ENCODE measurements at regions not wholly inside any gene's neighbourhood (a gene's known extent, or its start where the extent isn't known, plus 50 kb on each side); places are given as distances from the start of the nearest gene placed in this dataset.

- Histone ChIP-seq H3K9me3 (ENCODE audit: control insufficient read depth, insufficient read depth, low read depth, low read length) (no peaks in the 10 kb centered on the region), H3K36me3 (ENCODE audit: control insufficient read depth in 2 of 2, insufficient read depth in 1 of 2, low read length in 2 of 2) (no peaks in the 10 kb centered on the region), H3K4me1 (ENCODE audit: control insufficient read depth, insufficient read depth, low read length) (no peaks in the 10 kb centered on the region), H3K4me3 (ENCODE audit: low read depth, low read length) (no peak overlapping the region), H3K27ac (ENCODE audit: extremely low read depth, low read depth, low read length) (no peak overlapping the region)
- no peak for TF ChIP-seq ATF2 (tag by site-specific recombination; IDR thresholded peaks at IDR 0.05; ENCODE audit: low read depth)
- no peak for TF ChIP-seq ZSCAN23 (tag by site-specific recombination; IDR thresholded peaks at IDR 0.05)
- no peak for TF ChIP-seq SALL2 (tag by site-specific recombination; IDR thresholded peaks at IDR 0.05; ENCODE audit: borderline replicate concordance)
- TF ChIP-seq ZNF266 (tag by site-specific recombination; IDR thresholded peaks at IDR 0.05; ENCODE audit: low read depth): no peak
- no peak for TF ChIP-seq HOXD13 (CRISPR knock-in tag; IDR thresholded peaks at IDR 0.05; ENCODE audit: borderline replicate concordance)
- TF ChIP-seq ZNF391 (tag by site-specific recombination; IDR thresholded peaks at IDR 0.05; ENCODE audit: borderline replicate concordance, low read depth): no peak
- no peak for TF ChIP-seq ZNF366 (tag by site-specific recombination; conservative IDR thresholded peaks at IDR 0.05)
- no peak for TF ChIP-seq GLIS1 (tag by site-specific recombination; IDR thresholded peaks at IDR 0.05)
- no peak for TF ChIP-seq ZNF571 (tag by site-specific recombination; IDR thresholded peaks at IDR 0.05)
- TF ChIP-seq ZNF292 (tag by site-specific recombination; IDR thresholded peaks at IDR 0.05; ENCODE audit: borderline replicate concordance, low read depth): no peak
- TF ChIP-seq ZSCAN4 (tag by site-specific recombination; IDR thresholded peaks at IDR 0.05): no peak
- no peak for TF ChIP-seq ZNF792 (tag by site-specific recombination; IDR thresholded peaks at IDR 0.05)
- TF ChIP-seq BCL6B (tag by site-specific recombination; IDR thresholded peaks at IDR 0.05): no peak
- no peak for TF ChIP-seq EGR2 (tag by site-specific recombination; IDR thresholded peaks at IDR 0.05; ENCODE audit: low read depth)
- TF ChIP-seq ZNF350 (tag by site-specific recombination; IDR thresholded peaks at IDR 0.05): no peak
- POLR2A ChIA-PET: no interaction called here
- CTCF ChIA-PET: interaction anchor here (0.6 to 4.4 kb wide), 6 partner anchors 11 to 78 kb away, joined by 3 to 24 read pairs (median 6); no protein-coding TSS in a partner anchor
Measured at GRCh38 chr17:77037943-77038342, 102.8 kb upstream of the SEC14L1 start.

GRCh38 chr17:77038884-77039555, 101.7 kb upstream of the SEC14L1 start:
- Histone ChIP-seq H3K9me3 (ENCODE audit: control insufficient read depth, insufficient read depth, low read depth, low read length) (no peaks in the 10 kb centered on the region), H3K4me1 (ENCODE audit: control insufficient read depth, insufficient read depth, low read length) (no peaks in the 10 kb centered on the region), H3K4me3 (ENCODE audit: low read depth, low read length) (no peak overlapping the region), H3K36me3 (ENCODE audit: control insufficient read depth in 2 of 2, insufficient read depth in 1 of 2, low read length in 2 of 2) (no peaks in the 10 kb centered on the region), H3K27ac (ENCODE audit: extremely low read depth, low read depth, low read length) (no peak overlapping the region)
- ChIA-PET POLR2A (no interaction called here), CTCF (interaction anchor here (0.6 to 0.7 kb wide), 2 partner anchors 9 to 175 kb away, joined by 3 to 4 read pairs; no protein-coding TSS in a partner anchor)
- no peak for TF ChIP-seq TSHZ1 (tag by site-specific recombination; IDR thresholded peaks at IDR 0.05; ENCODE audit: borderline replicate concordance)
- TF ChIP-seq KLF1 (tag by site-specific recombination; IDR thresholded peaks at IDR 0.05): peak; percentile 85
- peak; percentile 90 for TF ChIP-seq ZFHX2 (tag by site-specific recombination; conservative IDR thresholded peaks at IDR 0.05)
- no peak for TF ChIP-seq ZNF768 (tag by site-specific recombination; IDR thresholded peaks at IDR 0.05)
- TF ChIP-seq ZNF561 (tag by site-specific recombination; IDR thresholded peaks at IDR 0.05; ENCODE audit: borderline replicate concordance): no peak
- peak; percentile 93 for TF ChIP-seq EGR2 (tag by site-specific recombination; IDR thresholded peaks at IDR 0.05; ENCODE audit: low read depth)
- TF ChIP-seq ZNF169 (tag by site-specific recombination; IDR thresholded peaks at IDR 0.05): no peak
- TF ChIP-seq ZBTB7A (tag by site-specific recombination; IDR thresholded peaks at IDR 0.05; ENCODE audit: low read depth): no peak
- no peak for TF ChIP-seq SP3 (tag by site-specific recombination; IDR thresholded peaks at IDR 0.05)
- peak; percentile 57 for TF ChIP-seq REST (tag by site-specific recombination; IDR thresholded peaks at IDR 0.05)

Measured in HEK293 (cell line).